WTC11 (cell line): ENCODE measurements at regions not wholly inside any gene's neighbourhood (a gene's known extent, or its start where the extent isn't known, plus 50 kb on each side); places are given as distances from the start of the nearest gene placed in this dataset.

Experiments
- ATAC-seq: fragments of 200-7000 bp; cut with Tn5 transposase; 2 replicates; pipeline ENCODE4 v1.10.0; 2021; ENCODE audit warnings: mild to moderate bottlenecking, moderate library complexity
- CTCF ChIA-PET: fragments of 300-600 bp; sonication (Branson Sonifier 250); formaldehyde crosslinking; loops from one replicate; lab custom pipeline; 2021; ENCODE audit warnings: antibody characterized with exemption; lab: Charles Lee
- POLR2A ChIA-PET: fragments of 350-600 bp; sonication (Branson Sonifier 250); formaldehyde crosslinking; loops from one replicate; lab custom pipeline; 2021; ENCODE audit warnings: antibody characterized with exemption; lab: Charles Lee
- DNase-seq: peaks from one replicate; pipeline ENCODE4 v3.0.0; 2021; ENCODE audit warnings: low spot score
- H3K27ac Mint-ChIP-seq: 2 replicates; pipeline ENCODE4 v1.8.0; 2021; ENCODE audit warnings: mixed read lengths
- H3K27me3 Mint-ChIP-seq: 2 replicates; pipeline ENCODE4 v1.8.0; 2021; ENCODE audit warnings: low read depth, mild to moderate bottlenecking, moderate library complexity, mixed read lengths
- H3K36me3 Mint-ChIP-seq: 2 replicates; pipeline ENCODE4 v1.8.0; 2021; ENCODE audit warnings: mixed read lengths
- H3K4me1 Mint-ChIP-seq: 2 replicates; pipeline ENCODE4 v1.8.0; 2022; ENCODE audit warnings: mixed read lengths
- H3K4me3 Mint-ChIP-seq: 2 replicates; pipeline ENCODE4 v1.8.0; 2021; ENCODE audit warnings: mild to moderate bottlenecking, moderate library complexity, mixed read lengths
- H3K9me3 Mint-ChIP-seq: 2 replicates; pipeline ENCODE4 v1.8.0; 2021; ENCODE audit warnings: mixed read lengths
- AFF4 ChIP-seq: sonication (generic); formaldehyde crosslinking; IDR thresholded peaks from 2 replicates; pipeline ENCODE4 v1.8.1; 2023; ENCODE audit warnings: mild to moderate bottlenecking, missing genetic modification reagents, borderline replicate concordance
- AR ChIP-seq: fragments of 250-450 bp; sonication (Bioruptor Pico); IDR thresholded peaks from 2 replicates; pipeline ENCODE4 v1.9.0; 2021; ENCODE audit warnings: mild to moderate bottlenecking
- ATF6 ChIP-seq: sonication (generic); formaldehyde crosslinking; IDR thresholded peaks from 2 replicates; pipeline ENCODE4 v1.8.1; 2023; ENCODE audit warnings: mild to moderate bottlenecking, missing genetic modification reagents
- E2F1 ChIP-seq: sonication (generic); formaldehyde crosslinking; IDR thresholded peaks from 2 replicates; pipeline ENCODE4 v1.8.0; 2022; ENCODE audit warnings: mild to moderate bottlenecking, missing genetic modification reagents
- EMX1 ChIP-seq: fragments of 250-450 bp; sonication (Bioruptor Pico); IDR thresholded peaks from 2 replicates; pipeline ENCODE4 v1.8.0; 2021; ENCODE audit warnings: mild to moderate bottlenecking
- FOXJ3 ChIP-seq: sonication (generic); formaldehyde crosslinking; IDR thresholded peaks from 2 replicates; pipeline ENCODE4 v1.9.0; 2021; ENCODE audit warnings: missing genetic modification reagents, mild to moderate bottlenecking, borderline replicate concordance
- FOXP4 ChIP-seq: sonication (generic); formaldehyde crosslinking; IDR thresholded peaks from 2 replicates; pipeline ENCODE4 v1.8.0; 2022; ENCODE audit warnings: mild to moderate bottlenecking, missing genetic modification reagents
- MLX ChIP-seq: sonication (generic); formaldehyde crosslinking; IDR thresholded peaks from 2 replicates; pipeline ENCODE4 v1.8.1; 2023; ENCODE audit warnings: mild to moderate bottlenecking, missing genetic modification reagents, moderate library complexity
- PRDM15 ChIP-seq: sonication (generic); formaldehyde crosslinking; IDR thresholded peaks from 2 replicates; pipeline ENCODE4 v1.8.0; 2022; ENCODE audit warnings: missing genetic modification reagents
- RELA ChIP-seq: sonication (generic); formaldehyde crosslinking; IDR thresholded peaks from 2 replicates; pipeline ENCODE4 v1.8.1; 2022; ENCODE audit warnings: missing genetic modification reagents, mild to moderate bottlenecking, borderline replicate concordance
- SOX15 ChIP-seq: fragments of 250-450 bp; sonication (Bioruptor Pico); IDR thresholded peaks from 2 replicates; pipeline ENCODE4 v1.9.0; 2021; ENCODE audit warnings: mild to moderate bottlenecking
- TEAD1 ChIP-seq: sonication (generic); formaldehyde crosslinking; IDR thresholded peaks from 2 replicates; pipeline ENCODE4 v1.8.0; 2022; ENCODE audit warnings: mild to moderate bottlenecking, missing genetic modification reagents
- ZBTB21 ChIP-seq: sonication (generic); formaldehyde crosslinking; IDR thresholded peaks from 2 replicates; pipeline ENCODE4 v1.8.1; 2023; ENCODE audit warnings: mild to moderate bottlenecking, missing genetic modification reagents, borderline replicate concordance
- ZBTB43 ChIP-seq: sonication (generic); formaldehyde crosslinking; IDR thresholded peaks from 2 replicates; pipeline ENCODE4 v1.8.1; 2023; ENCODE audit warnings: mild to moderate bottlenecking, missing genetic modification reagents
- ZNF121 ChIP-seq: sonication (generic); formaldehyde crosslinking; IDR thresholded peaks from 2 replicates; pipeline ENCODE4 v1.8.0; 2023; ENCODE audit warnings: missing genetic modification reagents
- ZNF317 ChIP-seq: sonication (generic); formaldehyde crosslinking; IDR thresholded peaks from 2 replicates; pipeline ENCODE4 v1.8.1; 2023; ENCODE audit warnings: low read depth, mild to moderate bottlenecking, moderate library complexity, missing genetic modification reagents, borderline replicate concordance
- ZNF416 ChIP-seq: fragments of 250-450 bp; sonication (Bioruptor Pico); IDR thresholded peaks from 2 replicates; pipeline ENCODE4 v1.9.0; 2021; ENCODE audit warnings: mild to moderate bottlenecking, inconsistent platforms

GRCh38 chr16:54744998-54745397 lies 185.7 kb upstream of the IRX5 start (continued):
- TF ChIP-seq PRDM15 (CRISPR knock-in tag) (no peak), FOXP4 (no peak), E2F1 (CRISPR knock-in tag) (no peak), ZBTB21 (CRISPR knock-in tag) (no peak), RELA (no peak), EMX1 (no peak)

- no peak for ATAC-seq
- H3K27ac Mint-ChIP-seq, result no peak overlapping the region
- no peak for TF ChIP-seq ZNF317 (CRISPR knock-in tag)
- TF ChIP-seq ATF6 (CRISPR knock-in tag), result no peak
- TF ChIP-seq ZNF121 (CRISPR knock-in tag), result no peak
- TF ChIP-seq SOX15 (CRISPR knock-in tag), result no peak
- TF ChIP-seq ZBTB43 (CRISPR knock-in tag), result no peak
- no peak for TF ChIP-seq ZNF416 (CRISPR knock-in tag)
- TF ChIP-seq AR (CRISPR knock-in tag), result no peak
- TF ChIP-seq MLX (CRISPR knock-in tag), result no peak
- no peak for TF ChIP-seq AFF4 (CRISPR knock-in tag)
- no peak for TF ChIP-seq TEAD1
- TF ChIP-seq FOXJ3 (CRISPR knock-in tag), result no peak
Measured at GRCh38 chr16:54742436-54742835, 188.2 kb upstream of the IRX5 start.

More at GRCh38 chr16:54742436-54742835, 188.2 kb upstream of the IRX5 start:
- no peak overlapping the region for H3K4me3 Mint-ChIP-seq
- H3K27me3 Mint-ChIP-seq, result peaks cover 3% of the 10 kb centered on the region; the same call in 1 of the 2 replicates
- peaks cover 20% of the 10 kb centered on the region for H3K9me3 Mint-ChIP-seq
- ChIA-PET POLR2A (no interaction called here), CTCF (no interaction called here)
- DNase-seq, result no peak
- peaks cover 24% of the 10 kb centered on the region for H3K4me1 Mint-ChIP-seq
- H3K36me3 Mint-ChIP-seq, result 0 out of 2 replicates have a peak, but pooled peaks cover 2% of the 10 kb centered on the region
